HCT116 (cell line): ENCODE measurements at regions not wholly inside any gene's neighbourhood (a gene's known extent, or its start where the extent isn't known, plus 50 kb on each side); places are given as distances from the start of the nearest gene placed in this dataset.

ENCODE experiments used
- ATAC-seq: fragments of 200-7000 bp; cut with Tn5 transposase; 2 replicates; pipeline ENCODE4 v1.9.1; 2020; ENCODE audit warnings: mild to moderate bottlenecking, moderate library complexity
- BruUV-seq: library from RNA; stranded (reverse); fragments of 400-500 nt; replicated peaks from 2 replicates; lab custom pipeline; 2021; lab: Mats Ljungman, UMichigan
- CTCF ChIA-PET: fragments of 300-600 bp; sonication (Branson Sonifier 250); formaldehyde crosslinking; loops from one replicate; lab custom pipeline; 2021; ENCODE audit warnings: antibody characterized with exemption; lab: Charles Lee
- POLR2A ChIA-PET: fragments of 300-600, 350-600 bp; sonication (Branson Sonifier 250); formaldehyde crosslinking; loops from one replicate; lab custom pipeline; 2021; ENCODE audit warnings: antibody characterized with exemption; lab: Charles Lee
- RAD21 ChIA-PET, 2 experiments: fragments of 300-600 bp; sonication (Branson Sonifier 250); formaldehyde crosslinking; loops; one replicate each; lab custom pipeline; 2023; ENCODE audit warnings: low total read pairs in 2 of 2; ENCODE audit not compliant: uncharacterized antibody in 2 of 2, unreplicated experiment in 2 of 2, low non-redundant PET in 1 of 2; lab: Charles Lee
- DNase-seq: peaks from one replicate; pipeline ENCODE4 v3.0.0-alpha.2; 2010; ENCODE audit warnings: low read depth, low spot score
- H2AFZ ChIP-seq: fragments of 200-600 bp; shearing (Covaris generic), sonication (generic); 2 replicates; pipeline ENCODE4 v1.6.1; 2017; ENCODE audit warnings: low read depth, mixed run types, mixed read lengths, antibody characterized with exemption, low read length; ENCODE audit not compliant: poor library complexity, severe bottlenecking
- H3K27ac ChIP-seq: 2 replicates; pipeline ENCODE4 v1.5.1; 2012; ENCODE audit warnings: low read depth, low read length
- H3K27me3 ChIP-seq: fragments of 200-600 bp; sonication (generic); 2 replicates; pipeline ENCODE4 v1.6.1; 2016; ENCODE audit warnings: mixed run types, low read length, mixed read lengths; ENCODE audit not compliant: insufficient read depth
- H3K36me3 ChIP-seq, 2 experiments: fragments of 200-500 bp in 1 of 2; fragments of 200-600 bp in 1 of 2; sonication (Bioruptor generic) in 1 of 2; sonication (generic) in 1 of 2; 2 replicates each; pipeline versions ENCODE4 v1.5.1 to v1.6.1; 2014 to 2016; ENCODE audit warnings: low read length in 2 of 2, inconsistent platforms in 1 of 2, mixed read lengths in 1 of 2, mixed run types in 1 of 2; ENCODE audit not compliant: insufficient read depth in 2 of 2, control insufficient read depth in 1 of 2
- H3K4me1 ChIP-seq, 2 experiments: fragments of 200-600 bp in 1 of 2; sonication (generic) in 1 of 2; 2 replicates each; pipeline versions ENCODE4 v1.5.1 to v1.6.1; 2012 to 2017; ENCODE audit warnings: low read length in 2 of 2, inconsistent platforms in 1 of 2, mild to moderate bottlenecking in 1 of 2, mixed read lengths in 1 of 2, mixed run types in 1 of 2, moderate library complexity in 1 of 2; ENCODE audit not compliant: insufficient read depth in 2 of 2, control insufficient read depth in 1 of 2
- H3K4me2 ChIP-seq: fragments of 200-600 bp; sonication (generic); 2 replicates; pipeline ENCODE4 v1.6.1; 2017; ENCODE audit warnings: mixed run types, low read length, mixed read lengths
- H3K4me3 ChIP-seq, 2 experiments: fragments of 200-600 bp in 1 of 2; sonication (generic) in 1 of 2; replicated peaks in 1 of 2; 2 replicates each; pipeline ENCODE4 v1.5.1; 2011 to 2016; ENCODE audit warnings: low read length in 2 of 2, control low read depth in 1 of 2, low read depth in 1 of 2, mild to moderate bottlenecking in 1 of 2, mixed read lengths in 1 of 2, mixed run types in 1 of 2
- H3K79me2 ChIP-seq: fragments of 200-600 bp; sonication (generic); 2 replicates; pipeline ENCODE4 v1.6.1; 2017; ENCODE audit warnings: mild to moderate bottlenecking, mixed run types, low read length, moderate library complexity, mixed read lengths; ENCODE audit not compliant: insufficient read depth
- H3K9ac ChIP-seq: fragments of 200-600 bp; sonication (generic); 2 replicates; pipeline ENCODE4 v1.6.1; 2016; ENCODE audit warnings: low read length, mixed read lengths
- H3K9me2 ChIP-seq: fragments of 200-600 bp; sonication (generic), shearing (Covaris generic); 2 replicates; pipeline ENCODE4 v1.6.1; 2017; ENCODE audit warnings: mixed run types, mild to moderate bottlenecking, moderate library complexity; ENCODE audit not compliant: insufficient read depth
- H3K9me3 ChIP-seq, 2 experiments: fragments of 200-500 bp in 1 of 2; fragments of 200-600 bp in 1 of 2; sonication (Bioruptor generic) in 1 of 2; sonication (generic) in 1 of 2; 2 replicates each; pipeline ENCODE4 v1.6.1; 2014 to 2017; ENCODE audit warnings: low read length in 2 of 2, mixed read lengths in 2 of 2, inconsistent platforms in 1 of 2, low read depth in 1 of 2, mild to moderate bottlenecking in 1 of 2, mixed run types in 1 of 2, moderate library complexity in 1 of 2; ENCODE audit not compliant: control insufficient read depth in 1 of 2, insufficient read depth in 1 of 2
- H4K20me1 ChIP-seq: fragments of 200-600 bp; sonication (generic), shearing (Covaris generic); 2 replicates; pipeline ENCODE4 v1.6.1; 2017; ENCODE audit warnings: mixed run types, mild to moderate bottlenecking, moderate library complexity; ENCODE audit not compliant: insufficient read depth
- CEBPB ChIP-seq: IDR thresholded peaks from 2 replicates; pipeline ENCODE4 v1.6.1; 2012; ENCODE audit warnings: low read depth
- EZH2phosphoT487 ChIP-seq: fragments of 200-600 bp; IDR thresholded peaks from 2 replicates; pipeline ENCODE4 v1.6.1; 2018; ENCODE audit warnings: antibody characterized with exemption, borderline replicate concordance
- FOSL1 ChIP-seq: IDR thresholded peaks from 2 replicates; pipeline ENCODE4 v1.6.1; 2012; ENCODE audit warnings: low read depth
- RAD21 ChIP-seq: IDR thresholded peaks from 2 replicates; pipeline ENCODE4 v1.6.1; 2012; ENCODE audit warnings: low read depth, mild to moderate bottlenecking
- SRF ChIP-seq: IDR thresholded peaks from 2 replicates; pipeline ENCODE4 v1.6.1; 2012; ENCODE audit warnings: low read depth
- TCF7L2 ChIP-seq: IDR thresholded peaks from 2 replicates; pipeline ENCODE4 v1.7.0; 2011; ENCODE audit warnings: borderline replicate concordance, inconsistent platforms; ENCODE audit not compliant: insufficient read depth, insufficient read length; ENCODE audit errors: extremely low read depth
- ZBTB33 ChIP-seq: IDR thresholded peaks from 2 replicates; pipeline ENCODE4 v1.6.1; 2011; ENCODE audit warnings: mild to moderate bottlenecking, low read length, moderate library complexity; ENCODE audit not compliant: insufficient replicate concordance; ENCODE audit errors: extremely low read depth
- intact Hi-C: fragments of 100-400 bp; cut with micrococcal nuclease; formaldehyde crosslinking; loops from 2 replicates; pipeline ENCODE4 v1.10.0; 2022
- TF ChIP-seq, protein P1 (sequence below): IDR thresholded peaks from 2 replicates; pipeline ENCODE4 v1.6.1; 2012

GRCh38 chr18:39318008-39318407 lies 1752.4 kb upstream of the CELF4 start:
- Histone ChIP-seq H3K9me3 (0 out of 4 replicates have a peak, but pooled peaks cover 0 to 3% of the 10 kb centered on the region in 2 experiments), H2AFZ (no peak overlapping the region), H3K4me2 (no peak overlapping the region), H4K20me1 (no peaks in the 10 kb centered on the region), H3K79me2 (no peaks in the 10 kb centered on the region), H3K9me2 (no peaks in the 10 kb centered on the region), H3K27me3 (no peaks in the 10 kb centered on the region), H3K4me3 (no peak overlapping the region)
- ChIA-PET CTCF (no interaction called here), POLR2A (no interaction called here)
- intact Hi-C loops, result no loop called here
- no TSS peak for BruUV-seq
- no peak for DNase-seq
- TF ChIP-seq TCF7L2 (no peak), FOSL1 (no peak), RAD21 (no peak), SRF (no peak), CEBPB (no peak)
- TF ChIP-seq, protein P1, sequence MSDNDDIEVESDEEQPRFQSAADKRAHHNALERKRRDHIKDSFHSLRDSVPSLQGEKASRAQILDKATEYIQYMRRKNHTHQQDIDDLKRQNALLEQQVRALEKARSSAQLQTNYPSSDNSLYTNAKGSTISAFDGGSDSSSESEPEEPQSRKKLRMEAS, result no peak
- TF ChIP-seq, all 23 proteins: peak for 0
- RAD21 ChIA-PET, result no interaction called here
- no peaks in the 10 kb centered on the region for H3K36me3 ChIP-seq
- no peaks in the 10 kb centered on the region for H3K4me1 ChIP-seq
- H3K27ac ChIP-seq, result no peak overlapping the region
- ATAC-seq, result no peak
- no peak overlapping the region for H3K9ac ChIP-seq

DNA sequence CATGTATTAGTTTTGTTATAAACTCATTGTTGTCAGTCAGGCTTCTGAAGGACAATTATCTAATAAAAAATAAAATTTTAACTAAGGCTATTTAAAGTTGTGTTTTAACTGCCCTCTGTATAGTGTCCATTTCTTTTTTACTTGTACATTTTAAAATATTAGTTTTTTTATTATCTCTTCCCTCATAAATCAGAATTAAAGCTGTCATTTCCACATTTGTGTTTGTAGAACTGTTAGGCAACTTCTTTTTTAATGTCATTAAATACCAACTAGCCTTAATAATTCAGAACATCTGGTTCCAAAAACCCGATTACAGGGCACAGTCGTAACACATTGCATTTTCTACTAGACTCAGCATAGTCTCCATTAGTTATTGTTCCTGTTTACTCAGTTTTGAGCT lies 1749.0 kb upstream of the CELF4 start:
- no peak for ATAC-seq
- no peak overlapping the region for H3K27ac ChIP-seq
- no peaks in the 10 kb centered on the region for H3K9me2 ChIP-seq
- H3K36me3 ChIP-seq, result no peaks in the 10 kb centered on the region
- intact Hi-C loops, result no loop called here
- no TSS peak for BruUV-seq
- no peak for DNase-seq
- H3K4me3 ChIP-seq, result no peak overlapping the region
- ChIA-PET CTCF (no interaction called here), RAD21 (no interaction called here), POLR2A (no interaction called here)
- TF ChIP-seq, protein P1, result no peak
- TF ChIP-seq ZBTB33, result no peak
- no peak for TF ChIP-seq EZH2phosphoT487
- H3K9me3 ChIP-seq, result 0 out of 4 replicates have a peak, but pooled peaks cover 0 to 3% of the 10 kb centered on the region in 2 experiments
- H3K79me2 ChIP-seq, result no peaks in the 10 kb centered on the region
- H3K4me2 ChIP-seq, result no peak overlapping the region
- H3K27me3 ChIP-seq, result no peaks in the 10 kb centered on the region
- no peaks in the 10 kb centered on the region for H3K4me1 ChIP-seq
- no peak overlapping the region for H3K9ac ChIP-seq
- no peak overlapping the region for H2AFZ ChIP-seq
- no peaks in the 10 kb centered on the region for H4K20me1 ChIP-seq
